ENCODE measurements at regions not wholly inside any gene's neighbourhood (a gene's known extent, or its start where the extent isn't known, plus 50 kb on each side); places are given as distances from the start of the nearest gene placed in this dataset.
"Not testable (repeated sequence)": the region's sequence is repeated elsewhere in the genome, so short reads cannot be mapped to it uniquely, and the experiment has no call there.

DNA sequence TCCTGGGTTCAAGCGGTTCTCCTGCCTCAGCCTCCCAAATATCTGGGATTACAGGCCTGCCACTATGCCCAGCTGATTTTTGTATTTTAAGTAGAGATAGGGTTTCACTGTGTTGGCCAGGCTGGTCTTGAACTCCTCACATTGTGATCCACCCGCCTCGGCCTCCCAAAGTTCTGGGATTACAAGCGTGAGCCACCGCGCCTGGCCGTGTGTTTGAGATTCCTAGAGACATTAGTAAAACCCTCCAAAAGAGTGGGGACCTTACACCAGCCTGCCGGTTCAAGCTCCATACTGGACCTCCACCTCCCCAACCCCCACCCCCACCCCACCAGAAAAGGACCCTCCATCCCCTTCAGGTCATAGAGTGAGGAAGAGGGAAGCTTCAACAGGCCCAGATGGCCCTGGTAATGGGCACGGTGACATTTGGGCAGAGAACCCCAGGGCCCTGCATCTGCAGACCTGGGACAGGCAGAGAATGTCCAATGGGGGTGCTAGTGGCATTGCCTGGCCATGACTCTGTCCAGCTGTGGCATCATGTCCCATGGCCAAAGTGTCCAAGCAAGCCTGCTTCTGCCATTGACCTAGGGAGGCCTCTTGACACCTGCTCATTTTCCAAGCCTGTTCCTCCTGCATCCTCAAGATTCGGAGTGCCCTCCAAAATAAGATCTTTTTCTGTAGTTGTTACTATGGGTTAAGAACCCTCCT lies 108.9 kb upstream of the KLF13 start:
- DNase-seq (ENCODE audit: low read depth in 2 of 2): no peak

DNA sequence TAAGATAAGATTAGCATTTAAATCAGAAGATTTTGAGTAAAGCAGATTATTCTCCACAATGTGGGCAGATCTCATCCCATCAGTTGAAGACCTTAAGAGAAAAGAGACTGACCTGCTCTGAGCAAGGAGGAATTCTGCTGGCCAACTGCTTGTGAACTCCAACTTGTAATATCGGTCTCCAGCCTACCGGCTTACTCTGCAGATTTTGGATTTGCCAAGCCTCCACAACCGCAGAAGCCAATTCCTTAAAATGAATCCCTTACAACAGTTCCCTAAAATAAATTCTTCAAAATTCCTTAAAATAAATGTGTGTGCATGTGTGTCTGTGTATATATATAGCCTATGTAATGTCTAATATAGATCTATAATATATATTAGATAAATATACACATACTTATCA lies 107.4 kb upstream of the KLF13 start:
- no peak for DNase-seq (ENCODE audit: low read depth in 2 of 2)

DNA sequence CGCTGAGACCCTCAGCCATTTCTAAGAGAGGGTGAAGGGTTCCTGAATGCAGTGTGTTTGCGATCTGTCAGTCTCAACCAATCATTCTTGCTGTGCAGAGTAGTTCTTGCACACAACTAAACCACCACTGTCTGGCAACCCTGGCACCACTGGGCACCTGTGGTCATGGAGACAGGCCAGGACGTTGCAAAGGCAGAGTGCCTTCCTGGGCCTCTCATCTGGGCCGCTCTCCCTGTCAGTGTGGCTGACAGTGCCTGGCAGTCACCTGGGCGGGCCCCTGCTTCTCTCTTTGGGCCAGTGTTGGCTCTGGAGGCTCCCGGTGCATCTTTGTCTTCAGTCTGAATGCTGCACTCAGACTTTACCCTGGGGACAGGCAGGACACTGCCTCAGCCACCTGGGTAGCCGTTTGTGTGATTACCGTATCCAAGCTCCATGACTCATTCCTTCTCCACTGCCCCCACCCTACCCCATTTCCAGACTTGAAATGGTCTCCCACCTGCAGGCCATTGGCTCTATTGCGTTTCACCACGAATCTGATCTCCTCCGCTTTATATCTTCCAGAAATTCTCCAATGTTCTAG lies 104.6 kb upstream of the KLF13 start:
- no peak for DNase-seq (ENCODE audit: low read depth in 2 of 2)

DNA sequence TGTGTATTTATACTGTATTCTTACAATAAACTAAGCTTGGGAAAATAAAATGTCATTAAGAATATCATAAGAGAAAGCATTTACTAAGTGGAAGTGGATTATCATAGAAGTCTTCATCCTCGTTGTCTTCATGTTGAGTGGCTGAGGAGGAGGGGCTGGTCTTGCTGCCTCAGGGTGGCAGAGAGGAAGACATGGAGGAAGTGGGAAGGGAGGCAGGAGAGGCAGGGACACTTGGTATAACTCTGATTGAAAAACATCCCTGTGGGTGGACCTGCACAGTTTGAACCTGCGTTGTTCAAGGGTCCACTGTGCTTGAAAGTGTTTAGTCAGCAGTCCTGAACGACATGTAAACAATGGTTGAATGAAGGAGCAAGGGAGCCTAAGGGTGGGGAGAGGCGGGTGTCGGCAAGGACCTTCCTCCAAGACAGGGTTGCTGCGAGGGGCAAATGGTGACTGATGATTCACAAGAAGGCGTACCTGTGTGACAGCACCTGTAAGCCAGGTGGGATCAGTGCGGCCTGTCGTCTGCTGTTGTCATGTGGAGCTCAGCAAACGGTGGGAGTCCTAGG lies 103.8 kb upstream of the KLF13 start:
- no peak for DNase-seq (ENCODE audit: low read depth in 2 of 2)

DNA sequence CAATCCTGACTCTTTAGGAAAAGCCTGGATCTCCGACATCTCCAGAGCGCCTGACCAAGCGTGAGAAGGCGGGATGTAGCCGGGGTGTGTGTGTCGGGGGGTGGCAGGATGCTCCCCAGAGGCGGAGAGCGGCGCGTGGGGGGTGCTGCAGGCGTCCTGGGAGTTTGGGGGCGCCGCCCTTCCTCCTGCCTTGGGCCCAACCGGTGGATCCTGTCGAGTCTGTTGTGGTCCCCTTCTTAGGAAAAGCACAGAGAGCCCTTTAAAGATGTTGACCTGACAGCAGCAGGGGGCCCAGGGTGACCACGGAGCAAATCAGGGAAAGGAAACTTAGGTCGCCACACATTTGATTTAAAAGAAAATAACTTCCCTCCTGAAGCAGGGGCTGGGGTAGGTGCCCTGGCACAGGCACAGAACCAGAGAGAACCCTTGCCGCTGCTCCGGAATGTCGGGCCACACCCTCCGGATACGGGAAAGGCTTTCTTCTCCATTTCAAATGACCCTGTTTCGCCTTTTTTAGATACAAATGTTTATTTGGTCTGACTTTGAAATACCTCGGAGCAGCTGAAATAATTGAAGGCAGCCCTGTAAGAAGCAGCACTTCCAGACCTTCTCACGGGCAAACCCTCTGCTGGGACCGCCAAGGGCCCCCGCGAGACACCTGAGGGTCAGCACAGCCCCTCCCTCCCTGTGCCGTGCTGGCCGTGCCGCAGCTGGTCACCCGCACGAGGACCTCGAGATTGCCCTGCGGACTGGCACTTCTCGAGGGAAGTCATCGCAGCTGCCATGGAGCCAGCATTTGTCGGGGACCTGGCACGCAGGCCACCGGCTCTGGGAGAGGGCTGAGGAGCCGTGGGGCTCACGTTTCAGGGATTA lies 102.9 kb upstream of the KLF13 start:
- DNase-seq (ENCODE audit: low read depth in 2 of 2): no peak

DNA sequence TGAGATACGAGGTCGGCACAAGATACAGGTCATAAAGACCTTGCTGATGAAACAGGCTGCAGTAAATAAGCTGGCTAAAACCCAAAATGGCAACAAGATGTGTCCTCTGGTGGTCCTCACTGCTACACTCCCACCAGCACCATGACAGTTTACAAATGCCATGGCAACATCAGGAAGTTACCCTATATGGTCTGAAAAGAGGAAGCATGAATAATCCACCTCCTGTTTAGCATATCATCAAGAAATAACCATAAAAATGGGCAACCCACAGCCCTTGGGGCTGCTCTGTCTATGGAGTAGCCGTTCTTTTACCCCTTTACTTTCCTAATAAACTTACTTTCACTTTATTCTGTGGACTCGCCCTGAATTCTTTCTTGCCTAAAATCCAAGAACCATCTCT lies 102.0 kb upstream of the KLF13 start:
- not testable (repeated sequence) for DNase-seq (ENCODE audit: low read depth in 2 of 2)

DNA sequence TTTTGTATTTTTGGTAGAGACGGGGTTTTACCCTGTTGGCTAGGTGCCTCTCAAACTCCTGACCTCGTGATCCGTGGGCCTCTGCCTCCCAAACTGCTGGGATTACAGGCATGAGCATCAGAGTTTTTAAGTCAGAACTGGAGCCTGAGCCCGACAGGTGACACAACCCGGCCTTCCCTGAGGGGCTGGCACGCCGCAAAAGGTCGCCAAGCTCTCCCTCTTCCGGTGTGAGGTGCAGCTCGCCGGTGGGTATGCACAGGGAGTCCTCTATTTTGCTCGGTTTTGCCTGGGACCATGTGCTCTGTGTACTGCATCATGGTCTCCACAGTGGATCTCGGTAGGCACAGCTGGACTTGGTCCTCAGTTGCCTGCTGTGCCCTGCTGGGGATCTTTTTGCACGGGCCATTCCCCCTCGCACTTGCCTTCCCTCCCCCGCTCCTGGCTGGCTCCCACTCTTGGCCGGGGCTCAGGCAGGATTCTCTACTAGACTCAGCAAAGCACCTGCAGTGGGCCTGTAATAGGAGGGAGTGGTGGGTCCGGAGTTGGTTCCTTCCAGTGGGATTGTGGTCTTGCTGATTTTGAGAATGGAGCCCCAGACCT lies 101.2 kb upstream of the KLF13 start:
- no peak for DNase-seq (ENCODE audit: low read depth in 2 of 2)

DNA sequence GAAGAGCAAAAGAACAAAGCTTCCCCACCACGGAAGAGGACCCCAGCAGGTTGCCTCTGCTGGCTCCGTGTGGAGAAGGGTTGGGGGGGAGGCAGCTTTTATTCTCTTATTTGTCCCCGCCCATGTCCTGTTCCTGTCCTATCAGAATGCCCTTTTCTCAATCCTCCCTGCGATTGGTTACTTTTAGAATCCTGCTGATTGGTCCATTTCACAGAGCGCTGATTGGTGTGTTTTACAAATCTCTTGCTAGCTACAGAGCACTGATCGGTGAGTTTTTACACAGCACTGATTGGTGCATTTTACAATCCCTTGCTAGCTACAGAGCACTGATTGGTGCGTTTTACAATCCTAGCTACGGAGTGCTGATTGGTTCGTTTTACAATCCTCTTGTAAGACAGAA lies 100.6 kb upstream of the KLF13 start:
- DNase-seq (ENCODE audit: low read depth in 2 of 2): no peak

DNA sequence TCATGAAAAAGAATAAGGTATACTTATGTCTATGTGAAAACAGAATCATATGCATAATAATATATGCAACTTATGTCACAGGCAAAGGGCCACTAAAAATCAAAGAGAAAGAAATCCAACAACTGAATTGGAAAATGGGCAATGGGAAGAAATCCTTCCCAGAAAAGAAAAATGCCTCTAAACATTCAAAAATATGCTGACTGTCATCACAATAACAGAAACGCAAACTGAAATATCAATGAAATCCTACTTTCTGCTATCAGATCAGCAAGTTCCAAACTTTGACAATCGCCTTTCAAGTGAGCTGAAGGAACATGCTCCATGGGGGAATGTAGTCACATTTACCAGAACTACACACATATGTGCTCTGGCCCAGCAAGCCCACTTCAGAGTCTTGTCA lies 99.4 kb upstream of the KLF13 start:
- no peak for DNase-seq (ENCODE audit: low read depth in 2 of 2)

DNA sequence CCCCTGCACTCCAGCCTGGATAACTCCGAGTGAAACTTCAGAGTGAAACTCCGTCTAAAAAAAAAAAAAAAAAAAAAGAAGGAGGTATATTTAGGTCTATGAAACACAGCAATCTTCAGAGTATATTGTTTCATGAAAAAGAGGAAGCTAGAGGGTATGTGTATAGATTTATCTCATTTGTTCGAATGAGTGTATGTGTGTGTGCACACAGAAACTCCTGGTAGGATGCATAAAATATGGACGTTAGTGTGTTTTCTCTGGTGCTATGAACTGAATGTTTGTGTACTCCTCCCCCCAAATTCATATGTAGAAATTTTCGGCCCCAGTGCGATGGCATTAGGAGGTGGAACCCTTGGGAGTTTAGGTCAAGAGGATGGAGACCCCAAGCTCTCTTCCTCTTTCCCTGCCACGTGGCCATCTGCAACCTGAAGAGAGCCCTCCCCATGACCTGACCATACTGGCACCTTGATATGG lies 98.6 kb upstream of the KLF13 start:
- no peak for DNase-seq (ENCODE audit: low read depth in 2 of 2)

DNA sequence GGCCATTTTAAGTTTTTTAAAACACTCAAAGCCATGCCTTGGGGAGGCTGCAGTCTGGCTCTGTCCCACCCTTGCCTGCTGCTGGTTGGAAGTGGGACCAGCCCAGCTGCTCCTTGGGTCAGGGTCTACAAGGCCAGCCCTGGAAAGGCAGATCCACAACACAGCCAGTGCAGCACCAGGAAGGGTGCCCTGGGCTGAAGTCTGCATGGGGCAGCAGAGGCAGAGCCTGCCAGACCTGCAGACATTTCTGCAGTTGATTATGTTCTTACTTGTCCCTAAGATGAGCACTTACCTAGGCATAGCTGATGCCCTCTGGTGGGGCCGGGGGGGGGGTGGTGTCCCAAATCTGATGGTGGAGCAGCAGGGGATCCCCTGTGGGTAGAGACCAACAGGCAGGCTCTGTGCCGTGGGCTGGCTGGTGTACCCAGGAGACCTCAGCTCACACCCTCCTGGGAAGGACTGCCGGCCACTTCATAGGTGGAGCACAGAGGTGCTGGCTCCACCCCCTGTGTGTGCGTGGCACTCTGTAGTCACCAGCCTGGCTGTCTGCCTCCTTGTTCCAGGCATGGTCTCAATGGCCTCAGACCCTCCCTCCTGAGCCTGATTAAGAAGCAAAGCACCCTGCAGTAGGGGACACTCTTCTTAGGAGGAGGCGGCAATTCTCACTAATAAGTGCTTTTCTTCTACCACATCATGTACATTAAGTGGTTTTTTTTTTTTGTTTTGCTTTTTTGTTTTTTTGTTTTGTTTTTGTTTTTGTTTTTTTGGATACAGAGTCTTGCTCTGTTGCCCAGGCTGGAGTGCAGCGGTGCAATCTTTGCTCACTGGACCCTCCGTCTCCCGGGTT lies 97.4 kb upstream of the KLF13 start:
- no peak for DNase-seq (ENCODE audit: low read depth in 2 of 2)

DNA sequence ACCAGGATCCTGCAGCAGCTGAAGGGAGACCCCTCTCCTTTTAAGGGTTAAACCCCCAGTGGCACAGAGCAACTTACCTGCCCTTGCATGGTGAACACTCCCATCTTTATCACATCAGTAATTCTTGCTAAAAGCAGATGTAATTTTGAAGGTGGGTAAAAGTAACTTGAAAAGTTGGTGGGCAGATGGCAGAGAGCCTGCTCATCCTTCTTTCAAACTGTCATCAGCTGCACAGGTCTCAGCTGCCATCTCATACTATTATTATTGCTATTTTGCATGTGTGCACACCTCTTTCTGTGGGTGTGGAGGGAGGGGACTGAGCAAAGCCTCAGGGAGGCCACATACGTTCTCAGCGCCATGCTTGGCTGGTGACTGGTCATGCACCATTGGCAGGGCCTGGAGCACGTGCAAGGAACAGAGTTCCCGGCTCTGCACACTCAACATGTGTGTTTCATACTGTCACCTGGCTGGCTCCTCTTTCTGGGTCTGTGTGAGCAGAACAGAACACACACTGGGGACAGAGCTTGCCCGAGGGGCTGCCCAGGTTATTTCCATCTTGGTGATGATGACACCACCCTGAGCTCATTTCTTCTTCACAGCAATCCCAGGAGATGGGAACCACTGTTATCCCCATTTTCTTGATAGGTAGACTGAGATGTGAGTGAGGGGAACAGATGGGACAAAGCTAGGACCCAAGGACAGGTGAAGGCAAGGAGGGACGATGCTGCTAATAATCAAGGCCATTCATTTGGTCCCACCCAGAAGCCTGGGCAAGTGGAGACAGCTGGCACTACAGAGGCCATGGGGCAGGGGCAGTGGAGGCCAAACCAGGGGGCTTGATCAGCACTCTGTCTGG lies 95.8 kb upstream of the KLF13 start:
- DNase-seq (ENCODE audit: low read depth in 2 of 2): no peak

DNA sequence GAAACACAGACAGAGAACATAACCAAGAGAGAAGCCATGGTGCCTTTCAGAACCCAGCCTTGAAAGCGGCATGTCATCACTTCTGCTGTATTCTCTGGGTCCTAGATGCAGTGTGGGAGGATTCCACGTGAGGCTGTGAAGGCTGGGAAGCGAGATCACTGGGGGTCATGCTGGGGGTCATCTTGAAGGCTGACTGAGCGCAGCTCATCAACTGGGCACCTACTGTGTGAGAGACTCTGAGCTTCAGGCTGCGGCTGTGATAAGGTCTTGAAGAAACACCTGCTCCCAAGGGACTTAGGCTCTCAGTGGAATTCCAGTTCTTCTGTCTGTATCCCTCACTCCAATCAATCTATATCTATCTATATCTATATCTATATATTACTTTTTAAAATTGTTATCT lies 91.8 kb upstream of the KLF13 start:
- DNase-seq (ENCODE audit: low read depth in 2 of 2): no peak

DNA sequence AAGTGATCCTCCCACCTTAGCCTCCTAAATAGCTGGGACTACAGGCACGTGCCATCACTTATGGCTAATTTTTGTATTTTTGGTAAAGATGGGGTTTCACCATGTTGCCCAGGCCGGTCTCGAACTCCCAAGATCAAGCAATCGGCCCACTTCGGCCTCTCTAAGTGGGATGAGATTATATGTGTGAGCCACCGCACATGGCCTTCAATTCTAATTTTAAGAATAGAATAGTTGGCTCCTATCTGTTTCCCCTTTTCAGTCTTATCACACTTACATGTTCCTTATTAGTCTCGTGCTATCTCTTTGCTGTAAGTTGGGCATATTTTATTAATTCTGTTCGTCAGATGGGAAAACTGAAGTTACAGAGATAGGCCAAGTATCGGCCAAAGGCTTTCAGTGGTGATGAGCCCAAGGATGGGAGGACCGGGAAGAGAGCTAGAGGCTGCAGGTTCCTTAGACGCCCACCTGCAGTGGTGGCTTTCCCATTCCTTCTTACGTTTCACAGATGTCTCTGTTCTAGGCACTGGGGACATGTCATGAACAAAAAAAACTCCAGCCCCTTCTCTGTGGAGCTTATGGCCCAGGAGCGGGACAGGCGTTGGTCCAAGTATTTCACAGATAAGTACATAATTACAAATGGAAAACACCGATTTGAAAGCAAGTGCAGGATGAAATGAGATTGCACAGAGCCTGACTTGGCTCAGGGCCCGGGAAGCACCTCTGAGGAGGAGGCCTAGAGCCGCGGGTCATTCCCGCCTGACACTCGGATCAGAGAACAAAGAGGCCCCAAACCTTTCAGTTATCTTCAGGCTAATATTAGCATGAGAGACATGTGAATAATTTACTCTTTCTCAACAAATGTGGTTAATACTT lies 91.1 kb upstream of the KLF13 start:
- DNase-seq (ENCODE audit: low read depth in 2 of 2): no peak

DNA sequence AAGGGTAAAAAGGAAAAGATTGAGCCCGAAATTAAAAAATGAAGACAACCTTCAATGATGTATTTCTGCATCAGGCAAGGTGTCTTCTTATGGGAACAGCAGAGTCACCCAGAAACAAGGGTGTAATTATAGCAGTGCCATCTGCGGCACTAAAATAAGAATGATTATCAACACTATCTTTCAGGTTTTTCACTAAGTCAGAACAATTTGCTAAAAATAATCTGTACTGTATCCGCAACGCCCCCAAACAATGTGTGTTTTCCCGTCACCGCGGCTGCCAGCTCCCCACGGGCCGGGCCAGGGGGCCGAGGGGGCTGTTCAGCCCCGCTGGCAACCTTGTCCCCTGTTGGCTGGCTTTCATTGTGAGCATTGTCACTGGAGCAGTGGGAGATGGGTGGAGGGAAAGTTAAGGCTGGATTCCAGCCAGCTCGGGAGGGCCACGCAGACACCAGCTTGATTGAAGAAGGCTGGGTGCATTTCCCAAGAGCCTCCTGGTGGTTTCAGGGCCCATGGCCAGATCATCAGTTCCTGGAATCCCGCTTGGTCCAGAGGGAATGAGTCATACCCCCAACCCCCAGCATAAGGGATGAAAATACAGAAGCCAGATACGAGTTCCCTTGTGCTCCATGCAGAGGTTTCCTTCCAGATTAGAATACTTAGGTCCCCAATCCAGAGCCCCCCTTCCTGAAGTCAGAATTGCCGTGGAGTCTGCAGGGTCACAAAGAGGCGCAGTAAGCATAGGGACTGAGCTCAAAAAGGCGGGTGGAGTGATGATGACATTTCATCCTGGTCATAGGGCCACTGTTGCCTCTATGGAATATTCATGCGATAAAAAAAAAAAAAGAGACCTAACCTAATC lies 90.2 kb upstream of the KLF13 start:
- no peak for DNase-seq (ENCODE audit: low read depth in 2 of 2)

DNA sequence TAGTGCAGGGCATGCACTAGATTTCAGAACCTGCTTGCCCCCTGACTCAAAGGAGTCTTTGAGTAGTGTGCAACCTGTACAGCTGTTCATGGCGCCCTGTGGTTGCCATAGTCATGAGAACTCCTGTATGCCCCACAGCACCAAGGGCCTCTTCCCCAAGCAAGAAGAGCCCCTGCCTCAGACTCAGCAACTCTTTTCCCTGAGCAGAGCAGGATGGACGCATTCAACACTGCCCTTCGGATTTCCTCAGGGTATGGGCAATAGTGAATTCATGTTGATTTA lies 89.7 kb upstream of the KLF13 start:
- DNase-seq (ENCODE audit: low read depth in 2 of 2): no peak

DNA sequence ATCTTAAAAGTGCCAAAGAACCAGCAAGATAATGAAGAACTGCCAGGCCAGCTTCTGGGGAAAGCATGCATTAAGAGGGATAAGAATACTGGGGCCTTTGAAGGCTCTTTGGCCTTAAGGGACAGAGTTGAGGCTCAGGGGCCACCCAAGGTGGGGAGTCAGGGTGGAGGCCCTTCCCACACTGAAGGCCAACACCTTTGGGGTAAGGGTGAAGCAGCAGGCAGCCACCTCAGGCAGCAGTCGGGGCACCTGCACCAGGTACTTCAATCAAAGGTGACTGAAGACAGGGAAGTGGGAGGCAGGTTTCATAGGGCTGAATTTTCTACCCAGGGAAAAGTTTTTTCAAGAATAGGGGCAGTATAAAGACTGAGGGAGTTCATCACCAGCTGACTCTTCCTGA lies 87.7 kb upstream of the KLF13 start:
- DNase-seq (ENCODE audit: low read depth in 2 of 2): no peak

DNA sequence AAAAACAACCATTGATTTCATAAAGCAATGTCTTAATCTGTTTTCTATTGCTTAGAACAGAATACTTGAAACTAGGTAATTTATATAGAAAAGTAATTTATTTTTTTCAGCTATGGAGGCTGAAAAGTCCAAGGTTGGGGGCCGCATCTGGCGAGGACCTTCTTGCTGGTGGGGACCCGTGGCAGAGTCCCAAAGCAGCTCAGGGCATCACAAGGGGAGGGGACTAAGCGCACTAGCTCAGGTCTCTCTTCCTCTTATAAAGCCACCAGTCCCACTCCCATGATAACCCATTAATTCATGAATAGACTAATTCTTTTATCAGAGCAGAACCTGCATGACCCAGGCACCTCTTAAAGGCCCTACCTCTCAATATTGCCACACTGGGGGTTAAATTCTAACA lies 87.2 kb upstream of the KLF13 start:
- DNase-seq (ENCODE audit: low read depth in 2 of 2): no peak

Data from activated CD8-positive, alpha-beta memory T cell treated with anti-CD3 and anti-CD28 coated beads for 4 hours (primary cell).